Small intestine (tissue), 7 donors: ENCODE measurements at regions not wholly inside any gene's neighbourhood (a gene's known extent, or its start where the extent isn't known, plus 50 kb on each side); places are given as distances from the start of the nearest gene placed in this dataset.
"Not testable (repeated sequence)": the region's sequence is repeated elsewhere in the genome, so short reads cannot be mapped to it uniquely, and the experiment has no call there.

Source experiments
- DNase-seq, 2 donors: peaks; one replicate each; pipeline versions ENCODE4 v3.0.0 to v3.0.0-alpha.2; 2013
- FAIRE-seq: peaks from 2 replicates; lab custom pipeline; 2012; peaks lifted over from hg19 to GRCh38; lab: Jason Lieb, UNC
- H3K27ac ChIP-seq, 3 donors: one replicate each; pipeline ENCODE4 v1.5.1; 2013; ENCODE audit warnings: low read length in 2 of 3, mild to moderate bottlenecking in 2 of 3, control low read depth in 1 of 3, inconsistent platforms in 1 of 3, low read depth in 1 of 3, moderate library complexity in 1 of 3
- H3K27me3 ChIP-seq, 3 donors: one replicate each; pipeline ENCODE4 v1.6.1; 2013; ENCODE audit warnings: low read length in 3 of 3, inconsistent platforms in 1 of 3; ENCODE audit not compliant: control insufficient read depth in 3 of 3, insufficient read depth in 3 of 3
- H3K36me3 ChIP-seq, 3 donors: one replicate each; pipeline ENCODE4 v1.6.1; 2013; ENCODE audit warnings: low read length in 3 of 3, inconsistent platforms in 1 of 3, low read depth in 1 of 3, mild to moderate bottlenecking in 1 of 3, moderate library complexity in 1 of 3; ENCODE audit not compliant: control insufficient read depth in 3 of 3, insufficient read depth in 2 of 3
- H3K4me1 ChIP-seq, 3 donors: one replicate each; pipeline ENCODE4 v1.6.1; 2013; ENCODE audit warnings: low read length in 2 of 3, inconsistent platforms in 1 of 3, low read depth in 1 of 3, mild to moderate bottlenecking in 1 of 3, moderate library complexity in 1 of 3; ENCODE audit not compliant: control insufficient read depth in 3 of 3, insufficient read depth in 2 of 3
- H3K4me3 ChIP-seq, 3 donors: one replicate each; pipeline ENCODE4 v1.5.1; 2013; ENCODE audit warnings: low read length in 3 of 3, control low read depth in 1 of 3, inconsistent platforms in 1 of 3, low read depth in 1 of 3, mild to moderate bottlenecking in 1 of 3, moderate library complexity in 1 of 3
- H3K9me3 ChIP-seq, 2 donors: one replicate each; pipeline ENCODE4 v1.6.1; 2013; ENCODE audit warnings: low read depth in 1 of 2, low read length in 1 of 2; ENCODE audit not compliant: control insufficient read depth in 2 of 2, insufficient read depth in 1 of 2
- WGBS, 3 donors: extraction: QIAGEN DNeasy Blood & Tissue Kit; methylation state at CpG; one replicate each; pipeline ENCODE4 v1.1.7; 2013; 5-methylcytosine and 5-hydroxymethylcytosine counted together
- donor health status: healthy with polysubstance abuse.
- donor health status: control.
- donor health status: control.
- donor health status: Bipolar disorder and iron deficiency.
- donor health status: healthy.

DNA sequence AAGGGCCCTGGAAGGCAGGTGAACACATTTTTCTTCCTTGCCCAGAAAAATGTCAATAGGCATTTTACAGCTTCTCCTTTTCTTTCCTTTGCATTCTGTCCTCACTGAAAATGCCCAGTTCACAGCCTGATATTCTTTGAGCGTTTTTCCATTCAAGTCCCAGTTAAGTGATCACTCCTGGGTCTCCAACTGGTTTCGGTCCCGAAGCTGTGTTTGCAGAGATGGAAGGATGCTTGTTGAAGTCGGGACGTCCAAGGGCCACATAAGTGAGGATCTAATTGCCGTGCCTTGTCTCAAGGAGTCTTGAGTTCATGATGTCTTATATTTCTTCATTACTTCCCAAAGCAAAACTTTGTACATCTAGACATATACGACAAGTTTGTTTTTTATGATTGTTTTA lies 208.7 kb upstream of the PRKCQ start:
- Histone ChIP-seq H3K4me3 (no peak overlapping the region), H3K9me3 (no peaks in the 10 kb centered on the region), H3K4me1 (no peaks in the 10 kb centered on the region), H3K27me3 (no peaks in the 10 kb centered on the region), H3K36me3 (no peaks in the 10 kb centered on the region), H3K27ac (no peak overlapping the region)
- WGBS, 3 donors, result 76 to 77% (median 76%) methylated on average over 7 of the region's 7 CpGs
- FAIRE-seq, result no peak
- DNase-seq, result no peak

- Histone ChIP-seq H3K27ac (no peak overlapping the region), H3K27me3 (no peaks in the 10 kb centered on the region), H3K4me3 (no peak overlapping the region), H3K36me3 (no peaks in the 10 kb centered on the region), H3K4me1 (no peaks in the 10 kb centered on the region), H3K9me3 (no peaks in the 10 kb centered on the region)
- 75 to 84% (median 83%) methylated on average over 5 of the region's 5 CpGs for WGBS, 3 donors
- no peak for DNase-seq
- FAIRE-seq, result no peak
These were observed 208.2 kb upstream of the PRKCQ start for GRCh38 chr10:6788231-6788630.

- FAIRE-seq, result no peak
- H3K4me1 ChIP-seq, result no peaks in the 10 kb centered on the region
- whole genome bisulfite sequencing, 3 donors, result 88 to 90% (median 89%) methylated on average over 3 of the region's 3 CpGs
- no peak overlapping the region for H3K4me3 ChIP-seq
- no peak overlapping the region for H3K27ac ChIP-seq
- H3K9me3 ChIP-seq, result no peaks in the 10 kb centered on the region
- no peak for DNase-seq
- no peaks in the 10 kb centered on the region for H3K27me3 ChIP-seq
- no peaks in the 10 kb centered on the region for H3K36me3 ChIP-seq
These were observed 207.6 kb upstream of the PRKCQ start for GRCh38 chr10:6787718-6788117.

GRCh38 chr10:6787091-6787490 lies 207.0 kb upstream of the PRKCQ start:
- H3K36me3 ChIP-seq, result no peaks in the 10 kb centered on the region
- H3K27ac ChIP-seq, result no peak overlapping the region
- no peaks in the 10 kb centered on the region for H3K27me3 ChIP-seq
- DNase-seq (no peak), FAIRE-seq (no peak)
- H3K4me1 ChIP-seq, result no peaks in the 10 kb centered on the region
- 79 to 90% (median 88%) methylated on average over 3 of the region's 3 CpGs for WGBS, 3 donors
- no peak overlapping the region for H3K4me3 ChIP-seq
- H3K9me3 ChIP-seq, result no peaks in the 10 kb centered on the region

GRCh38 chr10:6786579-6787031 lies 206.5 kb upstream of the PRKCQ start:
- Histone ChIP-seq H3K36me3 (no peaks in the 10 kb centered on the region), H3K4me3 (no peak overlapping the region), H3K27me3 (no peaks in the 10 kb centered on the region), H3K27ac (no peak overlapping the region), H3K9me3 (no peaks in the 10 kb centered on the region), H3K4me1 (no peaks in the 10 kb centered on the region)
- WGBS, 3 donors, result 35 to 51% (median 45%) methylated on average over 10 of the region's 10 CpGs
- DNase-seq (peak in 1 of 2 donors; percentile 8), FAIRE-seq (no peak)

GRCh38 chr10:6784429-6784828 lies 204.4 kb upstream of the PRKCQ start:
- H3K27ac ChIP-seq, DNase-seq, H3K27me3 ChIP-seq, H3K4me3 ChIP-seq, H3K36me3 ChIP-seq, FAIRE-seq, H3K9me3 ChIP-seq, H3K4me1 ChIP-seq: not testable (repeated sequence)
- 89 to 94% (median 92%) methylated on average over 8 of the region's 8 CpGs for whole genome bisulfite sequencing, 3 donors

DNA sequence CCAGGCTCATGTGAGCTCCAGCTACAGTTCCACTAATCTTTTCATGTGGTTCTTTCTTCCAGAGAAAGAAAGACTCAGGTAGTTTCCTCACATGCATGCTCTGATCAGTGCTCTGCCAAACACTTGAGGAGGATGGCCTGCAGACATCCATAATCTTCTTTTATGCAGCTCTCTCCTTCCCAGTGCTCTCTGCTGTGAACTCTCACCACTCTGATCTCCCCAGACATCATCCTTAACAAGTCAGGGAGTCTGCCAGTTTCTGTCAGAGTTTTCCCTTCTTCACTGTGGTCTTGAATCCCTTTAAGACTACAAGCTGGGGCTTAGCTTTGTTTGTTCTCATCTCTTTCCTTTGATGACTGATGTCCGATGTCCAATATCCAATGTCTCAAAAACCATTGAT lies 203.4 kb upstream of the PRKCQ start:
- H3K27ac ChIP-seq, result no peak overlapping the region
- no peaks in the 10 kb centered on the region for H3K36me3 ChIP-seq
- DNase-seq, result no peak
- no peak for FAIRE-seq
- H3K4me3 ChIP-seq, result no peak overlapping the region
- H3K4me1 ChIP-seq, result no peaks in the 10 kb centered on the region
- no peaks in the 10 kb centered on the region for H3K9me3 ChIP-seq
- H3K27me3 ChIP-seq, result no peaks in the 10 kb centered on the region
- WGBS, 3 donors, result 89 to 99% (median 91%) methylated on average over 1 of the region's 1 CpG

- no peaks in the 10 kb centered on the region for H3K4me1 ChIP-seq
- H3K9me3 ChIP-seq, result no peaks in the 10 kb centered on the region
- DNase-seq (no peak), FAIRE-seq (no peak)
- no peaks in the 10 kb centered on the region for H3K36me3 ChIP-seq
- no peak overlapping the region for H3K4me3 ChIP-seq
- WGBS, 3 donors, result 31 to 53% (median 46%) methylated on average over 2 of the region's 2 CpGs
- no peak overlapping the region for H3K27ac ChIP-seq
- no peaks in the 10 kb centered on the region for H3K27me3 ChIP-seq
These were observed 202.3 kb upstream of the PRKCQ start for GRCh38 chr10:6782378-6782777.

GRCh38 chr10:6781133-6781770 lies 201.2 kb upstream of the PRKCQ start:
- no peak for DNase-seq
- no peaks in the 10 kb centered on the region for H3K36me3 ChIP-seq
- no peak for FAIRE-seq
- H3K4me1 ChIP-seq, result no peaks in the 10 kb centered on the region
- H3K4me3 ChIP-seq, result no peak overlapping the region
- 18 to 37% (median 26%) methylated on average over 3 of the region's 3 CpGs for WGBS, 3 donors
- H3K9me3 ChIP-seq, result no peaks in the 10 kb centered on the region
- H3K27ac ChIP-seq, result peak overlapping the region in 1 of 3 donors; percentile 21
- H3K27me3 ChIP-seq, result no peaks in the 10 kb centered on the region
